Spleen (tissue), 11 donors: ENCODE measurements at regions not wholly inside any gene's neighbourhood (a gene's known extent, or its start where the extent isn't known, plus 50 kb on each side); places are given as distances from the start of the nearest gene placed in this dataset.

Source experiments
- DNase-seq: peaks from one replicate; pipeline ENCODE4 v3.0.0-alpha.2; 2020
- H3K27ac ChIP-seq, 8 donors: fragments of 200-600 bp; sonication (generic) in 7 of 8; 1 replicate in 4 of 8; 2 replicates in 4 of 8; pipeline versions ENCODE4 v1.5.0 to v1.8.0; 2016 to 2021; ENCODE audit warnings: inconsistent platforms in 4 of 8, mild to moderate bottlenecking in 4 of 8, moderate library complexity in 1 of 8
- H3K27me3 ChIP-seq, 7 donors: fragments of 200-600 bp; sonication (generic) in 6 of 7; replicated peaks in 1 of 7; 1 replicate in 4 of 7; 2 replicates in 3 of 7; pipeline versions ENCODE4 v1.5.0 to v1.8.0; 2016 to 2021; ENCODE audit warnings: inconsistent platforms in 3 of 7, mild to moderate bottlenecking in 1 of 7
- H3K36me3 ChIP-seq, 6 donors: fragments of 200-600 bp; sonication (generic) in 5 of 6; 1 replicate in 4 of 6; 2 replicates in 2 of 6; pipeline versions ENCODE4 v1.5.0 to v1.8.0; 2016 to 2021; ENCODE audit warnings: inconsistent platforms in 2 of 6
- H3K4me1 ChIP-seq, 6 donors: fragments of 200-600 bp; sonication (generic) in 5 of 6; 1 replicate in 3 of 6; 2 replicates in 3 of 6; pipeline versions ENCODE4 v1.5.0 to v1.8.0; 2016 to 2021; ENCODE audit warnings: inconsistent platforms in 3 of 6
- H3K4me3 ChIP-seq, 8 donors: fragments of 200-600 bp; sonication (generic) in 7 of 8; 1 replicate in 4 of 8; 2 replicates in 4 of 8; pipeline versions ENCODE4 v1.5.0 to v1.8.0; 2016 to 2021; ENCODE audit warnings: inconsistent platforms in 4 of 8, mild to moderate bottlenecking in 4 of 8, moderate library complexity in 2 of 8
- H3K9me3 ChIP-seq, 8 donors: fragments of 200-600 bp; sonication (generic) in 7 of 8; 1 replicate in 4 of 8; 2 replicates in 4 of 8; pipeline versions ENCODE4 v1.5.0 to v1.8.0; 2016 to 2021; ENCODE audit warnings: inconsistent platforms in 4 of 8
- POLR2A ChIP-seq, 3 donors: fragments of 450-650 bp; IDR thresholded peaks; one replicate each; pipeline ENCODE4 v1.5.1; 2017; ENCODE audit warnings: antibody characterized with exemption in 3 of 3, mild to moderate bottlenecking in 1 of 3
- POLR2AphosphoS5 ChIP-seq, 3 donors: sonication (generic); formaldehyde crosslinking; IDR thresholded peaks; one replicate each; pipeline ENCODE4 v1.5.1; 2017; ENCODE audit warnings: antibody characterized with exemption in 3 of 3
- WGBS, 5 donors: extraction: QIAGEN DNeasy Blood & Tissue Kit in 3 of 5; methylation state at CpG; one replicate each; pipeline versions ENCODE4 v1.1.5 to v1.1.7; 2013 to 2018; 5-methylcytosine and 5-hydroxymethylcytosine counted together
- intact Hi-C: fragments of 100-400 bp; cut with DNase I; formaldehyde crosslinking; loops from one replicate; pipeline ENCODE4 v1.15.0; 2023; ENCODE audit warnings: low total_unique reads
- TF ChIP-seq, protein P1 (sequence below), 11 experiments: fragments of 200-600 bp in 7 of 11; fragments of 450-650 bp in 4 of 11; sonication (generic) in 4 of 11; IDR thresholded peaks in 8 of 11; conservative IDR thresholded peaks in 3 of 11; 1 replicate in 7 of 11; 2 replicates in 4 of 11; pipeline versions ENCODE4 v1.4.0 to v1.8.0; 2016 to 2021; ENCODE audit warnings: antibody characterized with exemption in 11 of 11, inconsistent platforms in 4 of 11, mild to moderate bottlenecking in 1 of 11
- donor health status: healthy with polysubstance abuse.
- donor health status: DM: no; HTN: no; CAD: no; lungs with moderate emphysema.
- donor health status: DM: no; HTN: no; CAD: no.
- donor health status: Bipolar disorder and iron deficiency.
- donor health status: healthy.
- donor health status: DM: no; HTN: no; CAD: no.
- donor health status: DM: yes; HTN: yes; CAD: no.

DNA sequence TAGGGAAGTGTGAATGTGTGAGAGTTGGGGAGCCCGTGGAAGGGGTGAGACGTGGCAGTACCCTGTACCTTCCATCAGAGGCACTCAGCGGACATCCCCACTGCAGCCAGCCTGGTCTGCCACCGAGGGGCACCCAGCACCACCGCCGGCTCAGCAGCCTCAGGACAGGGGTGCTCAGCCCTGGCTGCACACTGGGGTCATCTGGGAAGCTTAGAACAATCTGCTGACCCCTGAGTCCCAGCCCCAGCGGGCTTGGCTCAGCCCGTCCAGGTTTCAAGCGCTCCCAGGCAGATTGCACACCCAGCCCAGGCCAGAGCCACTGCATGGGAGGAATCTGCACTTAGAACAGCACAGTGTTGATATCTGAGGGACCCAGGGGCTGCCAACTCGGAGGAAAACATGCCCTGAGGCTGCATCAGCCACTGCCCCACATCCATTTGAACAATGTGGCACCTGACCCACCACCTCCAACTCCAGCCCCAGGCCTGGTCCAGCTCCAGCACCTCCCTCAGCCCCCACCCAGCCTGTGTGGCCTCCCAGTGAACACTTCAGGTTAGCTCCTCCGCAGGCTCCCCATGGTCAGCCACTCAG lies 147.1 kb upstream of the OTOS start:
- H3K27me3 ChIP-seq: no peaks in the 10 kb centered on the region
- no peak overlapping the region for H3K4me3 ChIP-seq
- peaks cover 0 to 7% (median 0%) of the 10 kb centered on the region in 8 donors for H3K9me3 ChIP-seq
- H3K36me3 ChIP-seq: no peaks in the 10 kb centered on the region
- no peaks in the 10 kb centered on the region for H3K4me1 ChIP-seq
- no peak overlapping the region for H3K27ac ChIP-seq
- 54 to 74% (median 73%) methylated on average over 2 to 11 of the region's 11 CpGs for WGBS, 5 donors
- TF ChIP-seq, protein P1, sequence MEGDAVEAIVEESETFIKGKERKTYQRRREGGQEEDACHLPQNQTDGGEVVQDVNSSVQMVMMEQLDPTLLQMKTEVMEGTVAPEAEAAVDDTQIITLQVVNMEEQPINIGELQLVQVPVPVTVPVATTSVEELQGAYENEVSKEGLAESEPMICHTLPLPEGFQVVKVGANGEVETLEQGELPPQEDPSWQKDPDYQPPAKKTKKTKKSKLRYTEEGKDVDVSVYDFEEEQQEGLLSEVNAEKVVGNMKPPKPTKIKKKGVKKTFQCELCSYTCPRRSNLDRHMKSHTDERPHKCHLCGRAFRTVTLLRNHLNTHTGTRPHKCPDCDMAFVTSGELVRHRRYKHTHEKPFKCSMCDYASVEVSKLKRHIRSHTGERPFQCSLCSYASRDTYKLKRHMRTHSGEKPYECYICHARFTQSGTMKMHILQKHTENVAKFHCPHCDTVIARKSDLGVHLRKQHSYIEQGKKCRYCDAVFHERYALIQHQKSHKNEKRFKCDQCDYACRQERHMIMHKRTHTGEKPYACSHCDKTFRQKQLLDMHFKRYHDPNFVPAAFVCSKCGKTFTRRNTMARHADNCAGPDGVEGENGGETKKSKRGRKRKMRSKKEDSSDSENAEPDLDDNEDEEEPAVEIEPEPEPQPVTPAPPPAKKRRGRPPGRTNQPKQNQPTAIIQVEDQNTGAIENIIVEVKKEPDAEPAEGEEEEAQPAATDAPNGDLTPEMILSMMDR (IDR thresholded peaks at IDR 0.05 in 8 of 11, conservative IDR thresholded peaks at IDR 0.05 in 3 of 11): no peak
- TF ChIP-seq POLR2A (IDR thresholded peaks at IDR 0.05): no peak
- no peak for TF ChIP-seq POLR2AphosphoS5 (IDR thresholded peaks at IDR 0.05)
- no peak for DNase-seq
- intact Hi-C loops: no loop called here

DNA sequence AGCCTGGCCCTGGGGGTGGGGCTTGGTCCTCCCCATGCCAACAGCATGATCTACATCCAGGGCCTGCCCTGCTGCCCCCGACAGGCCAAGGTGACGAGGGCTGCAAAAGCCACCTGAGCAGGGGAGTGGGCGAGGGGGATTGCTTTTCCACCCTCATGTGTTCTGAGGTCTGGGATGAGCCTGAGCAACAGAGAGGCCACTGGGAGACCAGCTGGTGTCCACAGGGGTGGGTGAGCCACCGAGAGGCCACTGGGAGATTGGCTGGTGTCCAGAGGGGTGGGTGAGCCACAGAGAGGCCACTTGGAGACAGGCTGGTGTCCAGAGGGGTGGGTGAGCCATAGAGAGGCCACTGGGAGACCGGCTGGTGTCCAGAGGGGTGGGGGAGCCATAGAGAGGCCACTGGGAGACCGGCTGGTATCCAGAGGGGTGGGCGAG lies 147.4 kb upstream of the GPC1 start:
- intact Hi-C loops: no loop called here
- WGBS, 5 donors: 79 to 90% (median 82%) methylated on average over 7 of the region's 7 CpGs

DNA sequence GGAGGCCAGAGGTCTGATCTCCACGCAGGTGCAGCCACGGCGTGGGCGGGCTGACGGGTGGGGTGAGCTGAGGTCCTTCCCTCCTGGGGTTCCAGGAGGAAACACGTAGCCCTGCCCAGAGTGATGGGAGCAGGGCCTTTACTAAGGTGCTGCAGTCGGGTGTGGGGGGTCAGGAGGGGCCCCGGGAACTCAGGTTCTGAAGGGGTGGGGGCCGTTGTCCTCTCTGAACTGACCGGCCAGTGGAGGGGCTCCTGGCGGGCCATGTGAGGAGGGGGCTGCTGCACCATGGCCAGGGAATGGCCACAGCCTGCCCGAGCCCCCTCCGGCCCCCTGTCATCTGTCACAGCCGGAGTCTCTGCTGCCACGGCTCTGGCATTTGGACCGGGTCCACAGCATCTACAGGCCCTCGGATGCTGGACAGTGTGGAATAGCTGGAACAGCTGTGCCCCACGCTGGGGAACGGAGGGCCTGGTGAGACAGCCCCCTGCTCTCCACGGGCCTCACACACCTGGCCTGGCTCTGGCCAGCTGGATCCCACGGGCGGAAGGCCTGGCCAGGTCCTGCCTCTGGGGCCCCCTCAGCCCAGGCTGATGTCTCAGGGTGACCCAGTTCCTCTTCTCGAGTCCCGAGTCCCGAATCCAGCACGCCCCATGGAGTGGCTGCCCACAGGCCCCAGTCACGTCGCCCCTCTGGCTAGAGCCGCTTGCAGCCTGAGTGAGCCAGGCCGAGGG lies 145.6 kb upstream of the GPC1 start:
- Histone ChIP-seq H3K36me3 (no peaks in the 10 kb centered on the region), H3K9me3 (no peaks in the 10 kb centered on the region), H3K4me3 (no peak overlapping the region), H3K27ac (no peak overlapping the region), H3K27me3 (no peaks in the 10 kb centered on the region), H3K4me1 (no peaks in the 10 kb centered on the region)
- TF ChIP-seq, protein P1 (IDR thresholded peaks at IDR 0.05 in 8 of 11, conservative IDR thresholded peaks at IDR 0.05 in 3 of 11): no peak
- TF ChIP-seq POLR2AphosphoS5 (IDR thresholded peaks at IDR 0.05) (no peak), POLR2A (IDR thresholded peaks at IDR 0.05) (no peak)
- intact Hi-C loops: no loop called here
- 61 to 88% (median 85%) methylated on average over 9 to 30 of the region's 30 CpGs for WGBS, 5 donors
- no peak for DNase-seq

More for the DNA sequence above, 147.4 kb upstream of the GPC1 start:
- TF ChIP-seq, protein P1 (IDR thresholded peaks at IDR 0.05 in 8 of 11, conservative IDR thresholded peaks at IDR 0.05 in 3 of 11): no peak
- TF ChIP-seq POLR2AphosphoS5 (IDR thresholded peaks at IDR 0.05) (no peak), POLR2A (IDR thresholded peaks at IDR 0.05) (no peak)
- H3K27ac ChIP-seq: no peak overlapping the region
- no peak overlapping the region for H3K4me3 ChIP-seq
- H3K27me3 ChIP-seq: no peaks in the 10 kb centered on the region
- H3K9me3 ChIP-seq: peaks cover 0 to 6% (median 0%) of the 10 kb centered on the region in 8 donors
- H3K36me3 ChIP-seq: no peaks in the 10 kb centered on the region
- DNase-seq: no peak
- H3K4me1 ChIP-seq: no peaks in the 10 kb centered on the region
